RWPE1 (cell line): ENCODE measurements at regions not wholly inside any gene's neighbourhood (a gene's known extent, or its start where the extent isn't known, plus 50 kb on each side); places are given as distances from the start of the nearest gene placed in this dataset.
A peak's percentile ranks its signal among the peaks of the same experiment; 100 is the strongest.

Source experiments
- CTCF ChIA-PET: fragments of 350-600 bp; sonication (Branson Sonifier 250); formaldehyde crosslinking; extraction: SDS; loops from one replicate; lab custom pipeline; 2021; lab: Yijun Ruan, JAX
- POLR2A ChIA-PET: fragments of 400-600 bp; formaldehyde crosslinking; extraction: SDS; loops from one replicate; lab custom pipeline; 2020; ENCODE audit warnings: antibody characterized with exemption; ENCODE audit not compliant: low non-redundant PET; lab: Yijun Ruan, JAX
- DNase-seq: peaks from one replicate; pipeline ENCODE4 v3.0.0; 2012; ENCODE audit warnings: low spot score
- H3K27ac ChIP-seq: fragments of 450-650 bp; 2 replicates; pipeline ENCODE4 v1.5.1; 2017
- TF ChIP-seq, protein P1 (sequence below): fragments of 450-650 bp; conservative IDR thresholded peaks from 2 replicates; pipeline ENCODE4 v1.5.1; 2017; ENCODE audit warnings: low read depth, mild to moderate bottlenecking

DNA sequence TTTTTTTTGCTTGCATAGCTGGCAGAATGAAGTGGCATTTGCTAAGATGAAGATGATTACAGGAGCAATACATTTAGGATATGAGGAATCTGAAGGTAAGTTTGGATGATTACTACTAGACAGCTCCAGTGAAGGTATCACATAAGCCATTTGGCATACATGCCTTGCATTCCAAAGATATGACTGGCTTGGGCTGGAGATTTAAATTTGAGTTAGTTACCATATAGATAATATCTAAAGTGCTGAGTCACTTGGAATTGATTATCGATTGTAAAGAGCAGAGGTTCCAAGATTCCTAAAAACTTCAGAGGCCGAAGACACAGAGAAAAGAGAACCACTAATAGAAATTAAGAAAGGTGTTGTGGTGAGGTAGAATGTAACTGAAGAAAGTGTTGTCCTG lies 1026.4 kb downstream of the DSC3 start:
- peak; percentile 1 for DNase-seq
- POLR2A ChIA-PET: no interaction called here
- CTCF ChIA-PET: no interaction called here
- TF ChIP-seq, protein P1, sequence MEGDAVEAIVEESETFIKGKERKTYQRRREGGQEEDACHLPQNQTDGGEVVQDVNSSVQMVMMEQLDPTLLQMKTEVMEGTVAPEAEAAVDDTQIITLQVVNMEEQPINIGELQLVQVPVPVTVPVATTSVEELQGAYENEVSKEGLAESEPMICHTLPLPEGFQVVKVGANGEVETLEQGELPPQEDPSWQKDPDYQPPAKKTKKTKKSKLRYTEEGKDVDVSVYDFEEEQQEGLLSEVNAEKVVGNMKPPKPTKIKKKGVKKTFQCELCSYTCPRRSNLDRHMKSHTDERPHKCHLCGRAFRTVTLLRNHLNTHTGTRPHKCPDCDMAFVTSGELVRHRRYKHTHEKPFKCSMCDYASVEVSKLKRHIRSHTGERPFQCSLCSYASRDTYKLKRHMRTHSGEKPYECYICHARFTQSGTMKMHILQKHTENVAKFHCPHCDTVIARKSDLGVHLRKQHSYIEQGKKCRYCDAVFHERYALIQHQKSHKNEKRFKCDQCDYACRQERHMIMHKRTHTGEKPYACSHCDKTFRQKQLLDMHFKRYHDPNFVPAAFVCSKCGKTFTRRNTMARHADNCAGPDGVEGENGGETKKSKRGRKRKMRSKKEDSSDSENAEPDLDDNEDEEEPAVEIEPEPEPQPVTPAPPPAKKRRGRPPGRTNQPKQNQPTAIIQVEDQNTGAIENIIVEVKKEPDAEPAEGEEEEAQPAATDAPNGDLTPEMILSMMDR: no peak
- no peak overlapping the region for H3K27ac ChIP-seq

DNA sequence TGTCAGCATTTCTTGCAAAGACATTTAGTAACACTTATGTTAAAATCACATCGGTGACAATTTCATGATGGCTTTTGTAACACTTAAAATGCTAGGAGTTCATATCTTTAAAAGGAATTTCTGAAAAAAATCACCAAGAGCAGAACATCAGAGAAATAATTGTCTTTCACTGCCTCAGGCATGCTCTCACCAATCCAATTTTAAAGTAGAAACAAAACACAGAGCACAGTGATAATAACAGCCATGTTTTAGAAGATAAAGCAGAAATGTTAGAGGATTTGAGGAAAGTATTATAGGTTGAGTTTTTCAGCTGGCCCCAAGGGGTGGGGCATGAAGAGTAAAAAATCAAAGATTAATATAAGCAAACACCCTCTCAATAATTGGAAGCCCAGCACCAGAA lies 1037.6 kb downstream of the DSC3 start:
- no peak overlapping the region for H3K27ac ChIP-seq
- ChIA-PET POLR2A (no interaction called here), CTCF (no interaction called here)
- DNase-seq: no peak
- TF ChIP-seq, protein P1: no peak

DNA sequence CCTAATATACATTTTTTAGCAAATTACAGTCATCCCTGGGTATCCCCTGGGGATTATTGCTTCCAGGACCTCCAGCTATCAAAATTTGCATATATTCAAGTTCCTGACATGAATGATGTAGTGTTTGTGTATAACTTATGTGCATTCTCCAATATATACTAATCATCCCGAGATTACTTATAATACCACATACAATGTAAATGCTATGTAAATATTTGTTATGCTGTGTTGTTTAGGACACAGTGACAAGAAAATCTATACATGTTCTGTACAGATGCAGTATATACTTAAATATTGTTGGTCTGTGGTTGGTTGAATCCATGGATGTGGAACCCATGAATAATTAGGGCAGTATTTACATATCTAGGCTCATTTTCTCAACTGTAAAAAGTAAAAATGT lies 1060.3 kb downstream of the DSC3 start:
- POLR2A ChIA-PET: no interaction called here
- CTCF ChIA-PET: no interaction called here
- TF ChIP-seq, protein P1: no peak
- H3K27ac ChIP-seq: no peak overlapping the region
- DNase-seq: no peak

DNA sequence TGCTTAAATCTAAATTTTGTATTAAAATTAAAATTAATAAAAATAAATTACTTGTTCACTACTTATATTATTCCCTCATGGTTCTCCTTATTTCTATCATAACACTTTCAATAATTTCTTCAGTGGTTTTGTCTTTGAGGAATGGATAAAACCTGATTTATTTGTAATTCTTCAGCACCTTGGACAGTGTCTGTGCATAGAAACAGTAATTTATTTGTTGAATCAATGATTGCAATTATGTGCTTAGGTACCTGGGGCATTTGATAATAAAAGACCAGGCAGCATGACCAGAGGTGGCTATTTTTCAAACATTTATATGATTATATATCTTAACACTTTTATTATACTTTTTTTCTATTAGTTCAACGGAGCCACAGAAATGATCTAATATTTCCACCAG lies 1062.7 kb downstream of the DSC3 start:
- DNase-seq: no peak
- TF ChIP-seq, protein P1: no peak
- no peak overlapping the region for H3K27ac ChIP-seq
- ChIA-PET POLR2A (no interaction called here), CTCF (no interaction called here)

DNA sequence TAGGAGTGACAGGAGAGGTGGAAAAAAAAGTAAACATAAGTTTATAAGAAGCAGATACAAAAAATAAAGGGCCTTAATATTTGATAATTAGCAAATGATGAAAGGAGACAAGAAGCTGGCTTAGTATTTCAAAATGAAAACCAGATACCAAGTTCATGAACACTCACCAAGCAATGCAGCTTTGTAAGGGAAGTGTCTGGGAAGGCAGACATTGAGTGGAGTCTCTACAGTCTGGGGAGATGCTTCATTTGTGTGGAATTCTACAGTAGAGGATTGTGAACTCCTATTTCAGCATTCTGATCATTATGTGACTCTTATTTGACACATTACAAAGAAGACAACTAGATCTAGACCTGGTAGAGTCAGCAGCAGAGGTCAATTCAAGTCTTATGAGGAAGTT lies 1072.7 kb downstream of the DSC3 start:
- ChIA-PET CTCF (no interaction called here), POLR2A (no interaction called here)
- DNase-seq: no peak
- TF ChIP-seq, protein P1: no peak
- no peak overlapping the region for H3K27ac ChIP-seq

DNA sequence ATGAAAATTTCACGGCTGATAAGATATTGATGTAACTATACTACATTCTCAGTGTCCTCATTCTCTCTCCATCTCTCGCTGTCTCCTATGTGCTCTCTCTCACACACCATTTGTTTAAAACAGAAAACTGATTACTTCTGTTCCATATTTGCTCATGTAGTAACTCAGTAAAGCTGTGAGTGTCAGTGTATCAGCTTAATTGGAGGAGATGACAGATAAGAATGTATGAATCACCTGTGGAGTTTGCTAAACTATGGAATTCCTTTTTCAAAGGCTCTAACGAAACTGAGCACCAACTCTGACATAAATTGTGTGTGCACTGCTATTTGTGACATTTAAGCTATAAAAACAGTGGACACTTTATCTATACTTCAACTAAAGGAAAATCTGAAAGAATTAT lies 1080.0 kb downstream of the DSC3 start:
- no peak overlapping the region for H3K27ac ChIP-seq
- POLR2A ChIA-PET: no interaction called here
- DNase-seq: no peak
- TF ChIP-seq, protein P1: no peak
- CTCF ChIA-PET: no interaction called here

DNA sequence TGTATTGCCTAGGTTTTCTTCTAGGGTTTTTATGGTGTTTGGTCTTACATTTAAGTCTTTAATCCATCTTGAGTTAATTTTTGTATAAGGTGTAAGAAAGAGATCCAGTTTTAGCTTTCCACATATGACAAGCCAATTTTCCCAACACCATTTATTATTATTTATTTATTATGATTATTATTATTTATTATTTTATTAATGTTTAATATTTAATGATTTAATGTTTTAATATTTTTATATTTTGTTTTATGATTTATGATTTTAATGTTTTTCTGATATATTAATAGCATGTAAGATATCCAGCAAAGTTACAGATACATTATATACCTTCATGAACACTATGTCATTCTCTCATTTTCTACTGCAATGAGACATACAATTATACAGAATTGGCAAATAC lies 1082.0 kb downstream of the DSC3 start:
- TF ChIP-seq, protein P1: no peak
- ChIA-PET CTCF (no interaction called here), POLR2A (no interaction called here)
- H3K27ac ChIP-seq: no peak overlapping the region
- no peak for DNase-seq
